CD14-positive monocyte (primary cell): ENCODE measurements at regions not wholly inside any gene's neighbourhood (a gene's known extent, or its start where the extent isn't known, plus 50 kb on each side); places are given as distances from the start of the nearest gene placed in this dataset.

Experiments used
- DNase-seq, 3 donors: peaks; one replicate each; pipeline ENCODE4 v3.0.0-alpha.2; 2011 to 2022
- H2AFZ ChIP-seq: 2 replicates; pipeline ENCODE4 v1.6.0; 2012; ENCODE audit warnings: mild to moderate bottlenecking, low read depth, low read length, inconsistent platforms; ENCODE audit not compliant: insufficient read depth, poor library complexity, severe bottlenecking
- H3K27ac ChIP-seq, 2 donors: 1 replicate in 1 of 2; 2 replicates in 1 of 2; pipeline ENCODE4 v1.5.1; 2012 to 2013; ENCODE audit warnings: low read length in 2 of 2, control low read depth in 1 of 2, inconsistent platforms in 1 of 2, low read depth in 1 of 2, mild to moderate bottlenecking in 1 of 2
- H3K27me3 ChIP-seq, 2 donors: one replicate each; pipeline versions ENCODE4 v1.6.0 to v1.6.1; 2011 to 2013; ENCODE audit warnings: low read length in 2 of 2; ENCODE audit not compliant: control insufficient read depth in 2 of 2, insufficient read depth in 2 of 2
- H3K36me3 ChIP-seq, 2 donors: replicated peaks in 1 of 2; 1 replicate in 1 of 2; 2 replicates in 1 of 2; pipeline versions ENCODE4 v1.5.1 to v1.6.1; 2012 to 2013; ENCODE audit warnings: low read length in 2 of 2, control low read depth in 1 of 2, inconsistent platforms in 1 of 2, mild to moderate bottlenecking in 1 of 2; ENCODE audit not compliant: insufficient read depth in 2 of 2, control insufficient read depth in 1 of 2
- H3K4me1 ChIP-seq, 2 donors: 1 replicate in 1 of 2; 2 replicates in 1 of 2; pipeline versions ENCODE4 v1.5.1 to v1.6.1; 2012 to 2013; ENCODE audit warnings: low read length in 2 of 2, control low read depth in 1 of 2, inconsistent platforms in 1 of 2, mild to moderate bottlenecking in 1 of 2, moderate library complexity in 1 of 2; ENCODE audit not compliant: insufficient read depth in 2 of 2, control insufficient read depth in 1 of 2
- H3K4me2 ChIP-seq: replicated peaks from 2 replicates; pipeline ENCODE3; 2012; ENCODE audit warnings: low read length, moderate library complexity, mild to moderate bottlenecking; ENCODE audit not compliant: poor library complexity, severe bottlenecking; ENCODE audit errors: extremely low read depth
- H3K4me3 ChIP-seq, 3 experiments: fragments of 200-600 bp in 1 of 3; sonication (generic) in 1 of 3; replicated peaks in 1 of 3; 1 replicate in 2 of 3; 2 replicates in 1 of 3; pipeline ENCODE4 v1.5.1; 2011 to 2013; ENCODE audit warnings: low read length in 3 of 3, mild to moderate bottlenecking in 3 of 3, control low read depth in 2 of 3, low read depth in 2 of 3, inconsistent platforms in 1 of 3, moderate library complexity in 1 of 3
- H3K79me2 ChIP-seq: 2 replicates; pipeline ENCODE4 v1.6.0; 2012; ENCODE audit warnings: mild to moderate bottlenecking, control low read depth, inconsistent platforms, low read length, moderate library complexity; ENCODE audit not compliant: insufficient read depth
- H3K9ac ChIP-seq: 2 replicates; pipeline ENCODE4 v1.6.0; 2017; ENCODE audit warnings: low read length, mild to moderate bottlenecking; ENCODE audit not compliant: insufficient read depth, poor library complexity, severe bottlenecking
- H3K9me3 ChIP-seq, 2 donors: replicated peaks in 1 of 2; 1 replicate in 1 of 2; 2 replicates in 1 of 2; pipeline versions ENCODE4 v1.5.1 to v1.6.1; 2012 to 2013; ENCODE audit warnings: low read length in 2 of 2, control low read depth in 1 of 2; ENCODE audit not compliant: control insufficient read depth in 1 of 2, insufficient read depth in 1 of 2
- H4K20me1 ChIP-seq: 2 replicates; pipeline ENCODE4 v1.6.0; 2012; ENCODE audit warnings: mild to moderate bottlenecking, low read length, control low read depth, moderate library complexity; ENCODE audit not compliant: insufficient read depth
- H3K27ac Mint-ChIP-seq, 7 donors: one replicate each; pipeline ENCODE4 v1.8.0; 2020; ENCODE audit warnings: mild to moderate bottlenecking in 7 of 7, mixed read lengths in 7 of 7, moderate library complexity in 6 of 7, inconsistent platforms in 2 of 7
- H3K27me3 Mint-ChIP-seq, 3 donors: one replicate each; pipeline ENCODE4 v1.8.0; 2021 to 2022; ENCODE audit warnings: low read depth in 3 of 3, mild to moderate bottlenecking in 3 of 3, mixed read lengths in 3 of 3, moderate library complexity in 3 of 3, inconsistent platforms in 1 of 3
- H3K36me3 Mint-ChIP-seq, 2 donors: one replicate each; pipeline ENCODE4 v1.8.0; 2020; ENCODE audit warnings: mixed read lengths in 2 of 2, inconsistent platforms in 1 of 2, mild to moderate bottlenecking in 1 of 2
- H3K4me1 Mint-ChIP-seq: one replicate; pipeline ENCODE4 v1.8.0; 2020; ENCODE audit warnings: mild to moderate bottlenecking, mixed read lengths
- H3K4me3 Mint-ChIP-seq, 2 donors: one replicate each; pipeline ENCODE4 v1.8.0; 2020; ENCODE audit warnings: mild to moderate bottlenecking in 2 of 2, mixed read lengths in 2 of 2, moderate library complexity in 1 of 2
- H3K9me3 Mint-ChIP-seq, 7 donors: one replicate each; pipeline ENCODE4 v1.8.0; 2020 to 2022; ENCODE audit warnings: mixed read lengths in 7 of 7, mild to moderate bottlenecking in 6 of 7, moderate library complexity in 6 of 7, inconsistent platforms in 2 of 7
- CTCF ChIP-seq: fragments of 200-600 bp; IDR thresholded peaks from one replicate; pipeline ENCODE4 v1.8.0; 2022; ENCODE audit warnings: antibody characterized with exemption, mild to moderate bottlenecking
- WGBS: methylation state at CpG from one replicate; pipeline ENCODE4 v1.1.5; 2013; ENCODE audit warnings: missing lambda C conversion rate; ENCODE audit not compliant: insufficient coverage; 5-methylcytosine and 5-hydroxymethylcytosine counted together
- intact Hi-C, 2 donors: fragments of 100-400 bp; cut with micrococcal nuclease; formaldehyde crosslinking; loops; one replicate each; pipeline versions ENCODE4 v1.15.0 to v1.15.1; 2023

GRCh38 chr6:14474816-14475215 is 357.2 kb downstream of the CD83 start:
- 100% methylated on average over 1 of the region's 2 CpGs for WGBS

GRCh38 chr6:14475306-14475705 is 357.7 kb downstream of the CD83 start:
- no peak overlapping the region for H3K4me3 Mint-ChIP-seq

More at GRCh38 chr6:14474816-14475215, 357.2 kb downstream of the CD83 start:
- Mint-ChIP-seq H3K4me3 (no peak overlapping the region), H3K9me3 (peaks cover 0 to 4% (median 1%) of the 10 kb centered on the region in 7 donors), H3K27ac (no peak overlapping the region), H3K4me1 (peaks cover 11% of the 10 kb centered on the region), H3K36me3 (no peaks in the 10 kb centered on the region), H3K27me3 (peaks cover 2% of the 10 kb centered on the region in 3 donors)
- Histone ChIP-seq H3K9ac (no peak overlapping the region), H3K27me3 (peaks cover 0 to 6% of the 10 kb centered on the region in 2 donors), H3K4me3 (no peak overlapping the region), H4K20me1 (no peaks in the 10 kb centered on the region), H2AFZ (no peak overlapping the region), H3K79me2 (no peaks in the 10 kb centered on the region), H3K9me3 (no peaks in the 10 kb centered on the region), H3K4me1 (peaks cover 38 to 43% of the 10 kb centered on the region in 2 donors), H3K36me3 (no peaks in the 10 kb centered on the region), H3K4me2 (no peak overlapping the region), H3K27ac (no peak overlapping the region)
- intact Hi-C loops, result no loop called here
- no peak for DNase-seq
- no peak for TF ChIP-seq CTCF

More at GRCh38 chr6:14475306-14475705, 357.7 kb downstream of the CD83 start:
- WGBS, result 100% methylated on average over 1 of the region's 2 CpGs
- H2AFZ ChIP-seq, result no peak overlapping the region
- H3K27me3 Mint-ChIP-seq, result peaks cover 2 to 4% (median 2%) of the 10 kb centered on the region in 3 donors
- no peaks in the 10 kb centered on the region for H3K9me3 ChIP-seq
- DNase-seq, result no peak
- no peaks in the 10 kb centered on the region for H3K36me3 ChIP-seq
- peaks cover 11% of the 10 kb centered on the region for H3K4me1 Mint-ChIP-seq
- H3K79me2 ChIP-seq, result no peaks in the 10 kb centered on the region
- H4K20me1 ChIP-seq, result no peaks in the 10 kb centered on the region
- no peak overlapping the region for H3K4me2 ChIP-seq
- no peak overlapping the region for H3K4me3 ChIP-seq
- H3K9ac ChIP-seq, result no peak overlapping the region
- H3K4me1 ChIP-seq, result peaks cover 38 to 46% of the 10 kb centered on the region in 2 donors
- intact Hi-C loops, result no loop called here
- no peaks in the 10 kb centered on the region for H3K36me3 Mint-ChIP-seq
- H3K27me3 ChIP-seq, result peaks cover 0 to 6% of the 10 kb centered on the region in 2 donors
- H3K9me3 Mint-ChIP-seq, result peaks cover 0 to 5% (median 1%) of the 10 kb centered on the region in 7 donors
- no peak for TF ChIP-seq CTCF
- H3K27ac Mint-ChIP-seq, result no peak overlapping the region
- no peak overlapping the region for H3K27ac ChIP-seq
